DMS 273 (cell line): ENCODE measurements at regions not wholly inside any gene's neighbourhood (a gene's known extent, or its start where the extent isn't known, plus 50 kb on each side); places are given as distances from the start of the nearest gene placed in this dataset.
A peak's percentile ranks its signal among the peaks of the same experiment; 100 is the strongest.

Experiments used
- DNase-seq: peaks from one replicate; lab custom pipeline; 2025; ENCODE audit not compliant: unreplicated experiment; lab: John Stamatoyannopoulos, UW

DNA sequence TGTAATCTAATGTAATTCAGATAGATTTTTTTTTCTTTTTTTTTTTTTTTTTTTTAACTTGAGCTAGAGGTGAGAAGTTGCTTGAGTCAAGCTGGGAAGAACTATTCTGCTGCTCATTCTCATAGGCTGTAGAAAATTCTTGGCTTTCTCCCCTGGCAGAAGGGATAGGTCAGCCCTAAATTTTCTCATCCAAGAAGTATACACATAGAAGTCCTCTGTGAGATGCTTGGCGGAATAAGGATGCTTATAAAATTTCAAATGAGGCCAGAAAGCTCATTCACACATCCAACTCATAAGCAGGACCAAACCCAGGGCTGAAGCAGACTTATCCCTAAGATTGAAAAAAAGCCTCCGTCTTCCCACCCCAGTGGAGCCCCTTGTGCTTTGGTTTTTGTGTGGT, 572.5 kb downstream of the SQOR start:
- no peak for DNase-seq

DNA sequence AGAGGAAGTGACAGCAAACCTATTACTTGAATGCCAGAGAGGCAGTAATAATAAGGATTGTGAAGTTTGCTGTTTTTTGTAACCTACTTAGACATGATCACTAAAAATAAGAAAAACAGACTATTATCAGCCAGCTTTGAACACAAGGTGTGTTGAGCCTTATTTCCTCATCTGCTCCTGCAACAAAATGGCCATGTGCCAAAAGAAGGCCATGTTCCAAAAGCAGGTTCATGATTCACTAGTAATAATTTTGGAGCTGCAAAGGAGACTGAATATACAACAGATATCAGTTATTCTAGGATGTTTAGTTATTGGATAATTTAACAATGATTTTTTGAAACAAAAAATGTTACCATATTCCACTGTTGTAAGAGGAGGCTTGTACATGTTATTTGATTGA, 578.7 kb downstream of the SQOR start:
- DNase-seq: no peak

DNA sequence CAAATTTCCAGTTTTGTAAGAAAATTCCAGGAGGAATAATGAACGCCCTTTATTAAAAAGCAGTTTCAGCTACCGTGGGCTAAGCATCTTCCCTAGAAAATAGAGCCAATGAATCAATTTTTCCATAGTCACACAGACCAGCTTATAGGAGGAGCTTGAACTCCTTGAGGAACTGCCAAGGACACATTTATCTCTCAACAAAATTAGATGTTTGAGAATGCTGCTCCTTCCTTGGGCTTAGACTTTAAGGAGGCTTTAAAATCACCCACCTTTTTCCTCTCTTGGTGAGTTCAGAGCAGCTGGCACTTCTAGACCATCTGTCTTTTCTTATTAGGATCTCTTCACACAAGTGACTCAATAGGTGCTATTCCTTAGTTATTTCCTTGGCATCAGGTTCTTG, 588.0 kb downstream of the SQOR start:
- peak; percentile 52 for DNase-seq

DNA sequence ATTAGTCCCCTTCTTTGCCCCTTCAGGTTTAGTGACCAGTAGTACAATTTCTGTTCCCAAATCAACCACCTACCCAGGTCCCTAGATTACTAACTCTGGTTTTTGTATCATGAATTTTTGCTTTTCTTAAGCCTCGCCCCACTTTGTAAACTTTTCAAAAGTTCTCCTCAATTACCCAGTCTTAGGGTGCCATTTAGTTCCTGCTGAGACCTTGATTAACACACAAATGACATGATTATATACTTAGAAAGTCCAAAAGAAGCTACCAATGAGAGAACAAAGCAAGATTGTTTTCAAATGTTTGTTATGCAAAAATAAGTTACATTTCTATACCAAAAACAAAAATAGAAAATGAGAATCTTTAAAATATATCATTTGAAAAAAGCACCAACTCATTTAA, 594.4 kb downstream of the SQOR start:
- DNase-seq: no peak

DNA sequence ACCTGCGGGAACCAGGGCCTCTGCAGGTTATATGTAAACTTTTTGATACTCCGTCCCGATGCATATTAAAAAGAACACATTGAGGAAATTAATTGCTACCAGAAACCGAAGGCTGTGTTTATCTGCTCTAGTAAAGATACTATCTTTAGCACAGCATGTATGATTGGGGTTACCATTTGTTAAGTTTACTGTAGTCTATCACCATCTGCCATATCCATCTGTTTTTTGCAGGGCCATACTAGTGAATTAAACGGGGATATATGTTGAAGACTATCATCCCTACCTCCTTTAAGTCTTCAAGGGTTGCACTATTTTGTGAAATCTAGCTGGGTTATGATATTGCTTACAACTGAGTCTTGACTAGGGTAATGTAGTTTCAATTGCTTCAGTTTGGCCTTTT, 597.0 kb downstream of the SQOR start:
- DNase-seq: peak; percentile 87

DNA sequence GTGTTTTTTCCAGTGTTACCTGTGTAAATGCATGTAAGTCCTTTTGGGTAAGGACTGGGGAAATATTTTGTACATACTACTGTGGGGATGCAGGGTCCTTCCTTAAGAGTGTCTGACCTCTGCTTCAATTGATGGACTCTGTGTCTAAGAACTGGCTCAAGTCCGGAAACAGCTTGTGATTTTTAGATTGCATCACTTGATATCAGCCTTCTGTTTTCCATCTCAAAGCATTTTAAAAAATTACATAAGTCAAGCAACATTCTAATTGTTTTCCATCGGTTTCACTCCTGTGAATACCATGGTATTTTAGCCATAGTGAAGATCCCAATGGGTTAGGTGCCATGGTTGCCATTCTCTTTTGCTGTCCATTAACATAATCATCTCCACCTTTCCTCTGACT, 597.6 kb downstream of the SQOR start:
- peak; percentile 34 for DNase-seq

DNA sequence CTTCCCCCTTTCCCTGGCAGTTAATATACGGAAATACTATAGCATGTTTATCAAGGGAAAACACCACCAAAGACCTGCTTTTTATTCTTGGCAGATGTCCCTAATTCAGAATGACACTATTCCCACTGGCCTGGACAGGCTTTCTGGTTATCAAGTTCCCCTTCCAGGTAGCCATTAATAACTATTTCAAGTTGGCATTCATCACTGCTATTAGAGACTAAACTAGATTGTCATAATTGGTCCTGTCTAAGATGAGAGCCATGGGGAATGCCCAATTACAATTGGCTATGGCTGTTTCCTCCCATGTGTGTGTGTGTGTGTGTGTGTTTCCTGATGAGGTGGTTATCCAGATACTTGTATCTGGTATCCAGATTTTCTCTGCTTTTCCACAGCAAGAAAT, 608.1 kb downstream of the SQOR start:
- no peak for DNase-seq

DNA sequence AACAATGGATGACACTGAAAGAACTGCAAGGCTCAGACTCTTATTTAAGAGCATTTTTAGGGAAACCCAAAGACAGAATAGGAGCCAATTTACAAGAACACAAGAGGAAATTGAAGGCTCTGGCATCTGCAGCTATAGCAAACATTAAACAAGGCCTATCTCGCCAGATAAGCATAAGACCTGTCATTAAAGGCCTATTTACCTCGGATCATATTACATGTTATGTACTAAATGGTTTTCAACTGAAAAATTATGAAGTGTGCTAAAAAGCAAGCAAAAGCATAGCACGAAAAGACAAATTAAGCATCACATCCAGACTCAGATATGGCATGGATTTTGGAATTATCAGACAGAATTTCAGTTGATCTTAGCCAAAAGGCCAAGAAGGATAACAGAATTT, 617.1 kb downstream of the SQOR start:
- DNase-seq: peak; percentile 28

DNA sequence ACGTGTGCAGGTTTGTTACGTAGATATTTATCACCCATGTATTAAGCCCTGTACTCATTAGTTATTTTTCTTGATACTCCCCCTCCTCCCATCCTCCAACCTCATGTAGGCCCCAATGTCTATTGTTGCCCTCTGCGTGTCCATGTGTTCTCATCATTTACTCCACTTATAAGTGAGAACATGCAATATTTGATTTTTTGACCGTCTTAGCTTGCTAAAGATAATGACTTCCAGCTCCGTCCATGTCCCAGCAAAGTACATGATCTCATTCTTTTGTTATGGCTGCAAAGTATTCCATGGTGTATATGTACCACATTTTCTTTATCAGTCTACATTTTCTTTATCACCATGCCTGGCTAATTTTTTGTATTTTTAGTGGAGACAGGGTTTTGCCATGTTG, 623.2 kb downstream of the SQOR start:
- DNase-seq: no peak

DNA sequence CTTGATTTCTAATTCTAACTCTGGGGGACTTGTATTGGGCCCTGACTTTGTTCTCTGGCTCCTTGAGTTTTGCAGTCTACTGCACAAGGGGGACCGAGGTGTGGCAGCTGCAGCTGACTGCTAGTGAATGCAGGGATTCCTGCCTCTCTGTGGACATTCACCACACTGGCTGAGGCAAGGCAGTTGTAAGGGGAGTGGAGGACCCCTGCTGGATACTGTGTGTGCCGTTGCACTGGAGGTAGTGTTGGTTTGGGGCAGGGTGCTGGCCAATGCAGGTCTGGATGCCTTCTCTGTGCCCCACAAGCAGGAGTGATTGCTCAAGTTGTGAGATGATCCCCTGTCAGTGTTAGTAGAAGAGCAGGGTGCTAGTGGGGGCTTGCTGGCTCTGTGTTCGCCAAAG, 626.1 kb downstream of the SQOR start:
- DNase-seq: peak; percentile 24

DNA sequence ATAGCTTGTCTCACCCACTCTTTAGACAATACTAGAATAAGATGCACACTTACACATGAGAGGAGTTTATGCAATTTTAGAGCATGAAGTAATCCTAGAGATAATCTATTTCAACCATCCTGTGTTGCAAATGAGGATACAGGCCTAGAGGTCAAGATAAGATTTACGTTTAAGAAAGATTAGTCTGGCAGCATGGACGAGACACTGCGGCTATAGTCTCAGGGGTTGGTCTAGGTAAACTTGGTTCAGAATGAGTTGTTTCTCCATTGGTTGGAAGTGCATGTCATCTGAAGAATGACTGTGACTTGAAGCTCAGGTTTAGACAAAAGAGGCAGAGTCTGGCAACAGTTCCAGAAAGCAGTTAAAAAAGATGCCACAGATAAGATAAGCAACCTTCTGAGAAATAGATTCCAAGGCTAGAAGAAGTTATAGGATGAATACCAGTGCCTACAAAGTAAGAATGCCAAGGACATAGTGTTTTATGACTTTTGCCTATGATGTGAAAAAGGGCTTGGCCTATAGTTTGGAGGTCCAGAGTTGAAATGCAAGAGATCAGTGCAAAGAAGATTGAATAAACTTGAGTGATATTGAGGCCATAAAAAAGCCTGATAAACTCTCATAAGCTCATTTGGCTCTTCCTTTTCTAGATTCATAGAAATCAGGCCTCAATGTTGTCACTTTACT, 631.0 kb downstream of the SQOR start:
- no peak for DNase-seq

DNA sequence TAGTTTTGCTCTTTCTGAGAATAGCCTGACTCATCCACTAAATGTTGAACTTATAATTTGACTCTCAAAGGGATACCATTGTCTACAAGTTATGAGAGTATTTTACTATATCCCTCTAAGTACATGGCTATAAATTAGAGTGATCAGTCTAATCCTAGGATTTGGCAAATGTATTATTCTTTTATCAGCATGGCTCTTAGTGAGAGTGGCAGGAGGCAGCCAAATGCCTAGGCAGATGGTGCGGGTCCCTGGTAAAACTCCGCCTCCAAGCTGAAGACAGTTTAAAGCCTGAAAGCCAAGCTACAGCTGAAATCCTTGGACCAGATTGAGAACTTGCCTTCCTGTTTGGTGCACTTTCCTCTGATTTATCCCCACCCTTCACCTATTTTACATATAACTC, 631.8 kb downstream of the SQOR start:
- DNase-seq: peak; percentile 84

DNA sequence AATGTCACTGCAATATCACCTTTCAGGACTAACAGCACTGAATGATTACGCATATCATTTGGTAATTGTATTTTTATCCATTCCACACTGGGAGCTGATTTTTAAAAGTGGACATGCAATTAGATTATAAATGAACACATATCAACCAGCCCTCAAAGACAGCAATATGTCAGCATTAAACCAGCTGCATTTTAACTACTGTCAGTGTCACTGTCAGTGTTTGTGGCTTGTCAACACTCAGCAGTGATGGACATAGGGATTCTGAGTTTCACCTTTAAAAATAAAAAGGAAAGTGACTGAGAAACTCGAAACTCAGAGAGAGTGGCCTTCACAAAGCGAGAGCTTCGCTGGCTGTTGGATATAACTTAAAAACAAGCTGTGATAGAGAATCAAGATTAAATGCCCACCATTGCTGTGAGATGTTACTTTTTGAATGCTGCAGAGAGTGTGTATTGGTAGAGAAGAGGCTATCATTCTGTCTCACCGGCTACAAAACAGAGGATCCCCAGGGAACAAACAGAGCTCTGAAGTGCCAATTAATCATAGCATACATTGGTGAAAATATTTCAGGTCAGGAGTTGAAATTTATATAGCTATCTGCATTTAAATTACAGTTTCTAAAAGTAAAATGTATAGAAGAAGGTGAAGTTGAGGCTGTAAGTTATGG, 635.8 kb downstream of the SQOR start:
- no peak for DNase-seq

DNA sequence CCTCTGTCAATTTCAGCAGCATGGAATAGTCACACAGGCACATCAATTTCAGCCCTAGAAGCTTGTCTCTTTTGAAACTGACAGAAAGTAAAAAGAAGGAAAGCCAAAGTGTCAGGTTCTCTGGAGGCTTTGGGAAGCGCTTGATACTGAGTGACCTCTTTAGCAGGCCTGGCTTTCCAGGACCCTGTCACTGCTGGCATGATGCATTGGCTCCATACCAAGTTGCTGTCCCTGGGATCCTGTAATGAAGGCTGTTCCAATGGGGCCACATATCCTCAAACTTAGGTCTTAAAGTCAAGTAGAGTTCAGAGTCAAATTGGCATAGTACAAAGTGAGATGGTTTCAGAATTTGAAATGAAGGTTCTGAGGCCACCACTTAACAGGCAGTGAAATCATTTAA, 640.9 kb downstream of the SQOR start:
- no peak for DNase-seq

DNA sequence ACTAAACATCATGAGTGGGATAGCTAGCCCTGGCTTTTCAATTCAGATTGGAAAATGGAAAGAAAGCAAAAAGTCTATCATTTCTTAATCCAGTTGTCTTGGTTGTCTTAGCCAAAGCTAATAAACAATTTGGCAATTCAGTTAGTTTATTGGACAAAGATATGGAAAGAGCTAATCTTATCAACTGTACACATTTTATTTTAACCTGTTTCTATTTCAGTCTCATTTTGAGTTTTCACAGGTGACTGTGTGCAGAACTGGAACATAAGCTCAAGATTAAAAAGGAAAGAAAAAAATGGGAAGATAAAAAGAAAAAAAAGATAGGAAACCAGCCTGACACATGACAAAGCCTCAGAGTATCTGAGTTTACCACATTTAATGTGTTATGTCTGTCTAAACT, 642.6 kb downstream of the SQOR start:
- no peak for DNase-seq

DNA sequence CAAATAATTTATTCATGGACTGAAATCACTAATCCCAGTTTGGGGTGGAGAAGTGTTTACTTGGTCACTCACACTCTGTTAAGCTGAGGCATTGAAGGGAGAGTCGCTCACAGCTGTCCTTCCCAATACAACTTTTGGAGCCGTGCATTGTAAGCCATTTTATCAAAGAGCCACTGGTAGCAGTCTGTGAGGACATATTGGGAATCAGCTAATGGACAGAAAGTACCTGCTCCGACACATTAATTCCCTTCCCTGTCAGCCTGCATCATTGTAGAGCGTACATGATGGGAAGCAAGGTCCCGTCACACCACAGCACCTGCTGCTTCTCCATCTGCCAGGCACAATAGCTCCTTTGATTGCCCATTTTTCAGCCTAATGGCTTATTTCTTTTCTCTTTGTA, 643.2 kb downstream of the SQOR start:
- DNase-seq: peak; percentile 89

DNA sequence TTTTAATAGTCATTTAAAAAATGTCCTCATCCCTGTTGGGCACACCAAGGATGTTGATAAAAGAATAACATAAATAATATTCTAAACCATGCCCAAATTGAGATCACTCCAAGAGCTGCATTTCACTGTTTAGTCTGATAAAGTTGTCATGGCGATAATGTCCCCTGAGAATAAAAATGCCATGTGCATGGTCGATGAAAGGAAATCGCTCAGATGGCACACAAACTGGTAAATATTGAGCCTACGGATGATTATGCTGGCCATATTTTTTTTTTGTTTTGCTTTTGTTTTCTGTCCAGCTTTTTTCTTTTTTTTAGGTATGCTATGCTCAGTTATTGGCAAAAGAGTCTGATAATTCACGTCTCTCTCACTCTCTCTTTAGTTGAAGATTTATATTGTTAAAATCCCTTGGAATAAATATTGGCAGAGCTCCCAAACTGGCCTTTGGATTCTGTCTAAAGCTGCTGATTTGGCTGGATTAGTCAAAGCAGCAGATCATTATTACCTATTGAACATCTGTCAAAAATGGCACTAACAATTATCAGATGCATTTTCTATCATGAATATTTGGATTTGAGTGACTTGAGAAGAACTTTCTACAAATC, 643.8 kb downstream of the SQOR start:
- peak; percentile 91 for DNase-seq

DNA sequence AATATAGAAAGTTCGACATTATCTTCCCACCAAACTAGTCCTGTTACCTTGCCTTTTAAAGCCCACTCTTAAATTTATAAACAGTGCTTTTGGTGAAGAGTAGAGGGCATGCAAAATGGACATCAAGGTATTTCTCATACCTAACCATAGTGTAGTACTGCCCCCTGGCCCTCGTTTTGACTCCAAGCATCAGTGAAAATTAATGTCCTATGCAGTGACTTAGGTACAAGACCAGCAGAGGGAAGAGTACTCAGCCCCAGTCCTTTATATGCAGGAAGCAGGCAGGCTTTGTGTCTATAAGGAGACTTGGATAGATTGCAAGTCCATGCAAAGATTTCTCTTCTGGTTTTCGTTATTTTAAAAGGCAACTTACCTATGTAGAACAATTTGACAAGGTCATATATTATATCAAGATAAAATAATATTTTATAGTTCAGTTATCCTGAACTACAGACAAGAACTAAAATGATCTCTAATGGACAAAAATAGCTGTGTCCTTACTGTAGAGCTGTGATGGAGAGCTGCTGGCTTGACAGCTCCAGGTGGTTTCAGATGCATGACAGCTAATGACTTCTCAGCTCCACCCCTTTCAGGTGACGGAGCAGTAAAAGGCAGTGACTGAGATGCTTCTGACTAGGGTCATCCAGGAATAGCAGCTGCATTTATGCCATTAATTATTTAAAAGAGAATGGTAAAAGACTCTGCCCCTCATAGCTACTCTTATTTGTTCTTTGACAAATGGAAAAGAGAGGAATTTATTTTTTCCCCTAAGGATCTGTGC, 646.1 kb downstream of the SQOR start:
- peak; percentile 83 for DNase-seq

DNA sequence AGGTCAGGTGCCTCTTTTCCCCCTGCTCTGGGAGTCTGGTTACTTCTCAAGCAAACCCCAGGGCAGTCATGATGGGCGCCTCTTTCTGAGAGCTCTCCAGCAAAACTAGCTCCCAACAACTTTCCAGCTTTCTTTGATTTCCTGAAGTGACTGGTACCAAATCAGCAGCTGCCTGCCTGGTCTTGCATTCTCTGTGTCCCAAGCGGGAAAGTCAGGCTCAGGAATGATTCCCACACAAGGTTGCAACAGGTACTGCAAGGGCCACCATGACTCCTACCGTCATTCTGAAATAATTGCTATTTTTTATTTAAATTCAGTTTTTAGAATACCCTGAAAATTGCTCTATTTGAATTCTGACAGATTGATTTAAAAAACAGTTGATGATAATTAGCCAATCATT, 658.7 kb downstream of the SQOR start:
- DNase-seq: no peak

DNA sequence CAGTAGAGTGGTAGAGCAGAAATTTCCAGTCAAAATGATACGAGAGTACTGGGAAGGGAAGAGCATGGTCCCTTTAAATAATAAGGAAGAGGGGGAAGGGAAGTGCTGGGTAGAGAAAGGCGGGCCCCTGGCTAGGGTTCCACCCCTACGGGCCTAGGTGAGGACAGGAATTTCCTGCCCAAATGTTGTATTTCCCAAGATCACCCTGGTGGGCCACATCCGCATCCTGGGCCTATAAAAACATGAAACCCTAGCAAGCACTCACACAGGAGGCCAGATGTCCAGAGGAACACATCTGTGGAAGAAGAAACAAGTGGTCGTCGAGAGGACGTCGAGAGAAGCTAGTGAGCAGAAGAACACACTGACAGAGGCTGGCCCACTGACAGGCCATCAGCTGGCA, 661.2 kb downstream of the SQOR start:
- DNase-seq: no peak

DNA sequence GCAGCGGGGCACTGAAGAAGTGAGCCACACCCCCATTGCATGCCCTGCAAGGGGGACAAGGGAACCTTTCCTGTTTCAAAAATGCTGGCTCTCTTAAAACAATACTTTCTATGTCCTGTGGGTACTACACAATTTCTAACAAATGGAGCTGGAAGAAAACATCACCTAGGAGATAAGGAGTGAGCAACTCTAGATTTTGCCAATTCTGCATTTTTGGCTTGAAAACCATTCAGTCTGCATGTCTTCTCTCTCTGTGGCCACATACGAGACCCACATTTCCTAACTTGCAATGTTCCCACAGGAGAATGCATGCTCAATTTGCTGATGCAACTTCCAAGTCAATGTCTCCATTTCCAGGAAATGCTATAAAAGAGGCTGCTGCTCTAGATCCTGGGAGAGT, 662.0 kb downstream of the SQOR start:
- DNase-seq: no peak

DNA sequence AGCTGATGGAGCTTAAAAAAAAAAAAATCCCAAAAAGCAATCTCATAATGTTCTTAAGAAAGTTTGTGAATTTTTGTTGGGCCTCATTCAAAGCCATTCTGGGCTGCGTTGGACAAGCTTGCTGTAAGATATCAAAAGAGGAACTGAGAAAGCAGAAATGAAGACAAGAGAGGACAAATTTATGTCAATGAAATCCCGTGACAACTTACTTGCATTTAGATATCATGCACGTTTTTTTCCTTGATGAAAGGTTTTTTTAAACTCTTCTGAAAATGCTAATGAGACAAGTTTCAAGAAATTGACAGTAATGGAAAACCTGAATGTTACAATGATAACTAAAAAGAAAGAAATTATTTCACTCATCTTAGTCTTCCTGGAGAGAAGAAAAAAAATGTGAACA, 662.9 kb downstream of the SQOR start:
- no peak for DNase-seq
